ENCODE measurements at regions not wholly inside any gene's neighbourhood (a gene's known extent, or its start where the extent isn't known, plus 50 kb on each side); places are given as distances from the start of the nearest gene placed in this dataset.

- TF ChIP-seq POLR2A (IDR thresholded peaks at IDR 0.05; ENCODE audit: low read depth, low read length) (no peak), POLR2AphosphoS5 (IDR thresholded peaks at IDR 0.05; ENCODE audit: low read depth, low read length) (no peak), TAF1 (IDR thresholded peaks at IDR 0.05; ENCODE audit: borderline replicate concordance, low read depth, low read length) (no peak)
- DNase-seq (ENCODE audit: insufficient read length), result no peak
- no peak for FAIRE-seq
Observed at GRCh38 chr1:104795931-104796330, 1046.2 kb downstream of the AMY1C start.

- TF ChIP-seq TAF1 (IDR thresholded peaks at IDR 0.05; ENCODE audit: borderline replicate concordance, low read depth, low read length) (no peak), POLR2AphosphoS5 (IDR thresholded peaks at IDR 0.05; ENCODE audit: low read depth, low read length) (no peak), POLR2A (IDR thresholded peaks at IDR 0.05; ENCODE audit: low read depth, low read length) (no peak)
- DNase-seq (ENCODE audit: insufficient read length) (no peak), FAIRE-seq (no peak)
Observed at GRCh38 chr1:104797982-104798381, 1048.3 kb downstream of the AMY1C start.

- FAIRE-seq (no peak), DNase-seq (ENCODE audit: insufficient read length) (no peak)
- TF ChIP-seq TAF1 (IDR thresholded peaks at IDR 0.05; ENCODE audit: borderline replicate concordance, low read depth, low read length) (no peak), POLR2A (IDR thresholded peaks at IDR 0.05; ENCODE audit: low read depth, low read length) (no peak), POLR2AphosphoS5 (IDR thresholded peaks at IDR 0.05; ENCODE audit: low read depth, low read length) (no peak)
Observed at GRCh38 chr1:104801344-104801743, 1051.6 kb downstream of the AMY1C start.

- DNase-seq (ENCODE audit: insufficient read length) (no peak), FAIRE-seq (no peak)
- TF ChIP-seq TAF1 (IDR thresholded peaks at IDR 0.05; ENCODE audit: borderline replicate concordance, low read depth, low read length), result no peak
- TF ChIP-seq POLR2A (IDR thresholded peaks at IDR 0.05; ENCODE audit: low read depth, low read length), result no peak
- TF ChIP-seq POLR2AphosphoS5 (IDR thresholded peaks at IDR 0.05; ENCODE audit: low read depth, low read length), result no peak
Observed at GRCh38 chr1:104804147-104804546, 1054.4 kb downstream of the AMY1C start.

GRCh38 chr1:104807590-104807989, 1057.9 kb downstream of the AMY1C start:
- no peak for FAIRE-seq
- no peak for DNase-seq (ENCODE audit: insufficient read length)
- TF ChIP-seq TAF1 (IDR thresholded peaks at IDR 0.05; ENCODE audit: borderline replicate concordance, low read depth, low read length) (no peak), POLR2A (IDR thresholded peaks at IDR 0.05; ENCODE audit: low read depth, low read length) (no peak), POLR2AphosphoS5 (IDR thresholded peaks at IDR 0.05; ENCODE audit: low read depth, low read length) (no peak)

GRCh38 chr1:104825401-104825800, 1075.7 kb downstream of the AMY1C start:
- FAIRE-seq, result no peak
- no peak for DNase-seq (ENCODE audit: insufficient read length)
- no peak for TF ChIP-seq POLR2AphosphoS5 (IDR thresholded peaks at IDR 0.05; ENCODE audit: low read depth, low read length)
- no peak for TF ChIP-seq POLR2A (IDR thresholded peaks at IDR 0.05; ENCODE audit: low read depth, low read length)
- no peak for TF ChIP-seq TAF1 (IDR thresholded peaks at IDR 0.05; ENCODE audit: borderline replicate concordance, low read depth, low read length)

- DNase-seq (ENCODE audit: insufficient read length), result no peak
- FAIRE-seq, result no peak
- TF ChIP-seq POLR2A (IDR thresholded peaks at IDR 0.05; ENCODE audit: low read depth, low read length) (no peak), TAF1 (IDR thresholded peaks at IDR 0.05; ENCODE audit: borderline replicate concordance, low read depth, low read length) (no peak), POLR2AphosphoS5 (IDR thresholded peaks at IDR 0.05; ENCODE audit: low read depth, low read length) (no peak)
Observed at GRCh38 chr1:104830534-104830933, 1080.8 kb downstream of the AMY1C start.

- FAIRE-seq, result no peak
- TF ChIP-seq POLR2AphosphoS5 (IDR thresholded peaks at IDR 0.05; ENCODE audit: low read depth, low read length) (no peak), POLR2A (IDR thresholded peaks at IDR 0.05; ENCODE audit: low read depth, low read length) (no peak)
- no peak for DNase-seq (ENCODE audit: insufficient read length)
Observed at GRCh38 chr1:104852151-104852550, 1102.5 kb downstream of the AMY1C start.

- FAIRE-seq (no peak), DNase-seq (ENCODE audit: insufficient read length) (no peak)
- TF ChIP-seq POLR2A (IDR thresholded peaks at IDR 0.05; ENCODE audit: low read depth, low read length), result no peak
- TF ChIP-seq POLR2AphosphoS5 (IDR thresholded peaks at IDR 0.05; ENCODE audit: low read depth, low read length), result no peak
- no peak for TF ChIP-seq TAF1 (IDR thresholded peaks at IDR 0.05; ENCODE audit: borderline replicate concordance, low read depth, low read length)
Observed at GRCh38 chr1:104853276-104853675, 1103.6 kb downstream of the AMY1C start.

- FAIRE-seq, result no peak
- no peak for TF ChIP-seq POLR2AphosphoS5 (IDR thresholded peaks at IDR 0.05; ENCODE audit: low read depth, low read length)
- no peak for TF ChIP-seq POLR2A (IDR thresholded peaks at IDR 0.05; ENCODE audit: low read depth, low read length)
- TF ChIP-seq TAF1 (IDR thresholded peaks at IDR 0.05; ENCODE audit: borderline replicate concordance, low read depth, low read length), result no peak
- no peak for DNase-seq (ENCODE audit: insufficient read length)
Observed at GRCh38 chr1:104854529-104854928, 1104.8 kb downstream of the AMY1C start.

GRCh38 chr1:104855550-104855949, 1105.9 kb downstream of the AMY1C start:
- TF ChIP-seq POLR2AphosphoS5 (IDR thresholded peaks at IDR 0.05; ENCODE audit: low read depth, low read length) (no peak), POLR2A (IDR thresholded peaks at IDR 0.05; ENCODE audit: low read depth, low read length) (no peak), TAF1 (IDR thresholded peaks at IDR 0.05; ENCODE audit: borderline replicate concordance, low read depth, low read length) (no peak)
- FAIRE-seq, result no peak

GRCh38 chr1:104856091-104856490, 1106.4 kb downstream of the AMY1C start:
- FAIRE-seq, result no peak
- DNase-seq (ENCODE audit: insufficient read length), result no peak
- TF ChIP-seq POLR2A (IDR thresholded peaks at IDR 0.05; ENCODE audit: low read depth, low read length) (no peak), POLR2AphosphoS5 (IDR thresholded peaks at IDR 0.05; ENCODE audit: low read depth, low read length) (no peak), TAF1 (IDR thresholded peaks at IDR 0.05; ENCODE audit: borderline replicate concordance, low read depth, low read length) (no peak)

More at GRCh38 chr1:104855550-104855949, 1105.9 kb downstream of the AMY1C start:
- DNase-seq (ENCODE audit: insufficient read length), result no peak

- no peak for FAIRE-seq
- TF ChIP-seq POLR2AphosphoS5 (IDR thresholded peaks at IDR 0.05; ENCODE audit: low read depth, low read length) (no peak), POLR2A (IDR thresholded peaks at IDR 0.05; ENCODE audit: low read depth, low read length) (no peak)
- no peak for DNase-seq (ENCODE audit: insufficient read length)
Observed at GRCh38 chr1:104856518-104856917, 1106.8 kb downstream of the AMY1C start.
